ENCODE measurements at regions not wholly inside any gene's neighbourhood (a gene's known extent, or its start where the extent isn't known, plus 50 kb on each side); places are given as distances from the start of the nearest gene placed in this dataset.
"Not testable (repeated sequence)": the region's sequence is repeated elsewhere in the genome, so short reads cannot be mapped to it uniquely, and the experiment has no call there.

DNA sequence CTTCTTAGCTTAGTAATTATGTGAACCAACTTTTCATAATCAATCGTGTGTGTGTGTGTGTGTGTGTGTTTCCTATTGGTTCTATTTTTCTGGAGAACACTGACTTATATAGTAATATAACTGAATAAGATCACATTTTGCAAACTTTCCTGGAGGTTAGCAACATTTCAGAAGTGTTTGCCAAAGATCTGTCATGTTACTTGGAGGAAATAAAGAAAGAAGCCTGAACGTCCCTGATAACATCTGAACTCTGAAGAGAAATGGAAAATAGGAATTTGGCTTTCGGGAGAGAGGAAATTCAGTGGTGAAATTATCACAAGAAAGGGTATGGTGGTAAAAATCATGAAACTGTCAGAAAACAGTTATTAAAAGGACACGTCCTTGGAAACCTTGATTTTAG, 984.4 kb upstream of the AUTS2 start:
- Histone ChIP-seq H3K27ac (no peak overlapping the region), H3K9me3 (no peaks in the 10 kb centered on the region), H3K27me3 (no peaks in the 10 kb centered on the region), H3K4me1 (no peaks in the 10 kb centered on the region), H3K36me3 (no peaks in the 10 kb centered on the region), H3K9ac (ENCODE audit: low read depth in 2 of 2, low read length in 2 of 2) (no peak overlapping the region), H3K4me3 (no peak overlapping the region)
- TF ChIP-seq, protein P1, sequence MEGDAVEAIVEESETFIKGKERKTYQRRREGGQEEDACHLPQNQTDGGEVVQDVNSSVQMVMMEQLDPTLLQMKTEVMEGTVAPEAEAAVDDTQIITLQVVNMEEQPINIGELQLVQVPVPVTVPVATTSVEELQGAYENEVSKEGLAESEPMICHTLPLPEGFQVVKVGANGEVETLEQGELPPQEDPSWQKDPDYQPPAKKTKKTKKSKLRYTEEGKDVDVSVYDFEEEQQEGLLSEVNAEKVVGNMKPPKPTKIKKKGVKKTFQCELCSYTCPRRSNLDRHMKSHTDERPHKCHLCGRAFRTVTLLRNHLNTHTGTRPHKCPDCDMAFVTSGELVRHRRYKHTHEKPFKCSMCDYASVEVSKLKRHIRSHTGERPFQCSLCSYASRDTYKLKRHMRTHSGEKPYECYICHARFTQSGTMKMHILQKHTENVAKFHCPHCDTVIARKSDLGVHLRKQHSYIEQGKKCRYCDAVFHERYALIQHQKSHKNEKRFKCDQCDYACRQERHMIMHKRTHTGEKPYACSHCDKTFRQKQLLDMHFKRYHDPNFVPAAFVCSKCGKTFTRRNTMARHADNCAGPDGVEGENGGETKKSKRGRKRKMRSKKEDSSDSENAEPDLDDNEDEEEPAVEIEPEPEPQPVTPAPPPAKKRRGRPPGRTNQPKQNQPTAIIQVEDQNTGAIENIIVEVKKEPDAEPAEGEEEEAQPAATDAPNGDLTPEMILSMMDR (IDR thresholded peaks at IDR 0.05) = no peak
- intact Hi-C loops (cut with DNase I) = no loop called here
- no peak for DNase-seq

DNA sequence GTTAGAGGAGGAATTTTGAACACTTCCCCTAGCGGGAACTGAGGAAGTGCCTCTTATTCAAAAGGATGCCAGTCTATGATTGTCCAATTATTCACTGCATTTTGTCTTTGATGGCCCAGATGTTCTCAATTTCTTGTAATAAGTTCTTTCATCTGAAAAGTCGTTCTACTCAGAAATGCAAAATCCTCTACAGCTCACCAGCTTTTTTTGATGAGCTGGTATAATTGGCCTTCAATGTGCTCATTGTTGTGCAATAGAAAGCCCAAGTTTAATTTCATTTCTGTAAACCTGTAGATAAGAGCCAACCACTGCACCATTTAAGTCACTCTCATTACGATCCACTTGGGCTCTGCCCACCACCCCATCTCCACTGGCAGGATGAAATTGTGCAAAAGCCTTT, 978.7 kb upstream of the AUTS2 start:
- DNase-seq = no peak
- intact Hi-C loops (cut with DNase I) = no loop called here
- no peaks in the 10 kb centered on the region for H3K27me3 ChIP-seq
- H3K9me3 ChIP-seq = no peaks in the 10 kb centered on the region
- TF ChIP-seq, protein P1 (IDR thresholded peaks at IDR 0.05) = no peak
- H3K27ac ChIP-seq = no peak overlapping the region
- no peak overlapping the region for H3K9ac ChIP-seq (ENCODE audit: low read depth in 2 of 2, low read length in 2 of 2)
- no peaks in the 10 kb centered on the region for H3K4me1 ChIP-seq
- H3K36me3 ChIP-seq = no peaks in the 10 kb centered on the region
- H3K4me3 ChIP-seq = no peak overlapping the region

DNA sequence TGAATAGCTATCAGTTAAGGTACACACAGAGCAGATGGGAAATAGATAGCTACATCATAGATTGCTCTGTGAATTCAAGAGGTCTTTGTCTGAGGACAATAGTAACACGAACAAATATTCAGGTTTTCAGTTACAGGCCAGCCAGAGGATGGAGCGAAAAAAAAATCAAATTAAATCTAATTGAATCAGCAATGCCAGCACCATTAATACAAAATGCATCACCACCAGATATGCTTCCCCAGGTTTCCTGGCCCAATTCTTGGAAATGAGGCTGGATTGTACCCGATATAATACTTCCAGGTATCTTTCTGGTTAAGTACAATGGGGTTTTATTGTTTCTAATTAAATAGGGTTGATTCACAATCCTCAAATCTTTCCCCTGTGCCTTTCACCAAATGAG, 975.8 kb upstream of the AUTS2 start:
- DNase-seq = no peak
- Histone ChIP-seq H3K36me3 (no peaks in the 10 kb centered on the region), H3K9ac (ENCODE audit: low read depth in 2 of 2, low read length in 2 of 2) (no peak overlapping the region), H3K9me3 (no peaks in the 10 kb centered on the region), H3K4me1 (no peaks in the 10 kb centered on the region), H3K4me3 (no peak overlapping the region), H3K27me3 (no peaks in the 10 kb centered on the region), H3K27ac (no peak overlapping the region)
- intact Hi-C loops (cut with DNase I) = no loop called here
- TF ChIP-seq, protein P1 (IDR thresholded peaks at IDR 0.05) = no peak

DNA sequence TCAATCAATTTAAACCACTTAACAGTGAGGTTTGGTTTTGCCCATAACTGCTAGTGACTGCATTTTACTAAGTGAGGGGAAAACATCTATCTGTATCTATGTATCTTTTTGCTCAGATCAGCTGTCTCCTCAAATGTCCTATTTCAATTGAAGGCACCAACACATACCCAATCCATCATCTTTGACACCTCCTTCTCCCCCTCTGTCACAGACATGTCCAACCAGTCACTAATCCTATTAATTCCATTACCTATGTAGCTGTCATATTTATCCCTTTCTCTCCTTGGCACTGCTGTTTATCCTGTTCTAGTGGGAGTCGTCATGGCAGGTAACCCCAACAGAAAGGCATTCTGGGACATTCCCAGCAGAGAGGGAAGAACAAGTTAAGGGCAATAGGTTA, 975.2 kb upstream of the AUTS2 start:
- Histone ChIP-seq H3K9me3 (no peaks in the 10 kb centered on the region), H3K36me3 (no peaks in the 10 kb centered on the region), H3K27me3 (no peaks in the 10 kb centered on the region), H3K9ac (ENCODE audit: low read depth in 2 of 2, low read length in 2 of 2) (no peak overlapping the region), H3K4me1 (no peaks in the 10 kb centered on the region), H3K4me3 (no peak overlapping the region), H3K27ac (no peak overlapping the region)
- intact Hi-C loops (cut with DNase I) = no loop called here
- no peak for DNase-seq
- TF ChIP-seq, protein P1 (IDR thresholded peaks at IDR 0.05) = no peak

DNA sequence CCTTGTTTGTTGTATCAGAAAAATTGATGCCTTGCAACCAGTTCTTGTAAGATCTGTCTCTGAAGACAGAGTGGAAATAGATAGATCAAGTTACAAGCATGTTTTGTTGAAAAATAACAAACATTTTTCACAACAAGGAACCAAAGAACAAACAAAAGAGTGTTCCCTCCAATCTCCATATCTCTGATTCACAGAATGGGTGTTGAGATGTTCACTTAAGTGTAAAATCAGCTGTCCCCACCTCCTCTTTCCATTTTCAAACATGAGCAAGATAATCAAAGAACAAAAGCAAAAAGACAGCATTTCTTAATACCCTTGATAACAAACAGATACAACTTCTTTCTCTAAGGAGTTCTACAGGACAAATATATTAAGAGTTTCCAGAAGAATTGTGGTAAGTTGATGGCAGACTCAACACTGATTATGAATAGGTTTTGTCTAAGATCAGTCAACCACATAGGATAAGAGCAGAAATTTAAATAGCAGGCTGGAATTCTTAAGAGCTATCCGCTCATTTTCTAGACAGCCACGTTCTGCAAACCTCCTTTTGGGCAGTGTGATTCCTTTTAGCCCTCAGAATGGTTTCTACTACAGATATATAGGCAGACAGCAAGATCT, 970.9 kb upstream of the AUTS2 start:
- no peak overlapping the region for H3K4me3 ChIP-seq

DNA sequence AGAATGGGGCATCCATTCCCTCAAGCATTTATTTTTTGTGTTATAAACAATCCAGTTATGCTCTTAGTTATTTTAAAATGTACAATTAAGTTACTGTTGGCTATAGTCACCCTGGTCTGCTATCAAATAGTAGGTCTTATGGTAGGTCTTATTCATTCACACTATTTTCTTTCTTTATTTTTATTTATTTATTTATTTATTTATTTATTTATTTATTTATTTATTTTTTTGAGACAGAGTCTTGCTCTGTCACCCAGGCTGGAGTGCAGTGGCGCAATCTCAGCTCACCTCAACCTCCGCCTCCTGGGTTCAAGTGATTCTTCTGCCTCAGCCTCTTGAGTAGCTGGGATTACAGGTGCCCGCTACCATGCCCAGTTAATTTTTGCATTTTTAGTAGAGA, 967.4 kb upstream of the AUTS2 start:
- H3K9me3 ChIP-seq; H3K4me3 ChIP-seq; H3K9ac ChIP-seq (ENCODE audit: low read depth in 2 of 2, low read length in 2 of 2); H3K27me3 ChIP-seq; H3K4me1 ChIP-seq; intact Hi-C loops (cut with DNase I); DNase-seq; H3K36me3 ChIP-seq; H3K27ac ChIP-seq: not testable (repeated sequence)

More for the DNA sequence above, 970.9 kb upstream of the AUTS2 start:
- Histone ChIP-seq H3K9me3 (no peaks in the 10 kb centered on the region), H3K4me1 (no peaks in the 10 kb centered on the region), H3K27ac (no peak overlapping the region), H3K36me3 (no peaks in the 10 kb centered on the region), H3K27me3 (no peaks in the 10 kb centered on the region), H3K9ac (ENCODE audit: low read depth in 2 of 2, low read length in 2 of 2) (no peak overlapping the region)
- DNase-seq = no peak
- intact Hi-C loops (cut with DNase I) = no loop called here
- TF ChIP-seq, protein P1 (IDR thresholded peaks at IDR 0.05) = no peak

All from colonic mucosa (tissue), 4 donors.